ENCODE measurements at regions not wholly inside any gene's neighbourhood (a gene's known extent, or its start where the extent isn't known, plus 50 kb on each side); places are given as distances from the start of the nearest gene placed in this dataset.

- TF ChIP-seq, protein P1, sequence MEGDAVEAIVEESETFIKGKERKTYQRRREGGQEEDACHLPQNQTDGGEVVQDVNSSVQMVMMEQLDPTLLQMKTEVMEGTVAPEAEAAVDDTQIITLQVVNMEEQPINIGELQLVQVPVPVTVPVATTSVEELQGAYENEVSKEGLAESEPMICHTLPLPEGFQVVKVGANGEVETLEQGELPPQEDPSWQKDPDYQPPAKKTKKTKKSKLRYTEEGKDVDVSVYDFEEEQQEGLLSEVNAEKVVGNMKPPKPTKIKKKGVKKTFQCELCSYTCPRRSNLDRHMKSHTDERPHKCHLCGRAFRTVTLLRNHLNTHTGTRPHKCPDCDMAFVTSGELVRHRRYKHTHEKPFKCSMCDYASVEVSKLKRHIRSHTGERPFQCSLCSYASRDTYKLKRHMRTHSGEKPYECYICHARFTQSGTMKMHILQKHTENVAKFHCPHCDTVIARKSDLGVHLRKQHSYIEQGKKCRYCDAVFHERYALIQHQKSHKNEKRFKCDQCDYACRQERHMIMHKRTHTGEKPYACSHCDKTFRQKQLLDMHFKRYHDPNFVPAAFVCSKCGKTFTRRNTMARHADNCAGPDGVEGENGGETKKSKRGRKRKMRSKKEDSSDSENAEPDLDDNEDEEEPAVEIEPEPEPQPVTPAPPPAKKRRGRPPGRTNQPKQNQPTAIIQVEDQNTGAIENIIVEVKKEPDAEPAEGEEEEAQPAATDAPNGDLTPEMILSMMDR (IDR thresholded peaks at IDR 0.05), result no peak
- TF ChIP-seq POLR2A (IDR thresholded peaks at IDR 0.05), result no peak
These were observed 155.0 kb upstream of the KCTD1 start for GRCh38 chr18:26703170-26703930.

Data from heart left ventricle (tissue), 13 donors.